Gastrocnemius medialis (tissue), 4 donors: ENCODE measurements at regions not wholly inside any gene's neighbourhood (a gene's known extent, or its start where the extent isn't known, plus 50 kb on each side); places are given as distances from the start of the nearest gene placed in this dataset.

Source experiments
- POLR2A ChIP-seq, 2 donors: fragments of 450-650 bp; IDR thresholded peaks; one replicate each; pipeline ENCODE4 v1.6.1; 2017; ENCODE audit warnings: antibody characterized with exemption in 2 of 2, mild to moderate bottlenecking in 2 of 2, moderate library complexity in 2 of 2
- TF ChIP-seq, protein P1 (sequence below), 5 experiments: fragments of 450-650 bp in 3 of 5; fragments of 200-600 bp in 2 of 5; sonication (generic) in 2 of 5; IDR thresholded peaks in 4 of 5; conservative IDR thresholded peaks in 1 of 5; 1 replicate in 4 of 5; 2 replicates in 1 of 5; pipeline ENCODE4 v1.5.1; 2016 to 2019; ENCODE audit warnings: antibody characterized with exemption in 5 of 5, mild to moderate bottlenecking in 3 of 5, moderate library complexity in 3 of 5

- TF ChIP-seq, protein P1, sequence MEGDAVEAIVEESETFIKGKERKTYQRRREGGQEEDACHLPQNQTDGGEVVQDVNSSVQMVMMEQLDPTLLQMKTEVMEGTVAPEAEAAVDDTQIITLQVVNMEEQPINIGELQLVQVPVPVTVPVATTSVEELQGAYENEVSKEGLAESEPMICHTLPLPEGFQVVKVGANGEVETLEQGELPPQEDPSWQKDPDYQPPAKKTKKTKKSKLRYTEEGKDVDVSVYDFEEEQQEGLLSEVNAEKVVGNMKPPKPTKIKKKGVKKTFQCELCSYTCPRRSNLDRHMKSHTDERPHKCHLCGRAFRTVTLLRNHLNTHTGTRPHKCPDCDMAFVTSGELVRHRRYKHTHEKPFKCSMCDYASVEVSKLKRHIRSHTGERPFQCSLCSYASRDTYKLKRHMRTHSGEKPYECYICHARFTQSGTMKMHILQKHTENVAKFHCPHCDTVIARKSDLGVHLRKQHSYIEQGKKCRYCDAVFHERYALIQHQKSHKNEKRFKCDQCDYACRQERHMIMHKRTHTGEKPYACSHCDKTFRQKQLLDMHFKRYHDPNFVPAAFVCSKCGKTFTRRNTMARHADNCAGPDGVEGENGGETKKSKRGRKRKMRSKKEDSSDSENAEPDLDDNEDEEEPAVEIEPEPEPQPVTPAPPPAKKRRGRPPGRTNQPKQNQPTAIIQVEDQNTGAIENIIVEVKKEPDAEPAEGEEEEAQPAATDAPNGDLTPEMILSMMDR (IDR thresholded peaks at IDR 0.05 in 4 of 5, conservative IDR thresholded peaks at IDR 0.05 in 1 of 5): no peak
- no peak for TF ChIP-seq POLR2A (IDR thresholded peaks at IDR 0.05)
Measured at GRCh38 chr7:113460067-113460466, 341.7 kb upstream of the SMIM30 start.
